DMS114 treated with DMSO at 0.1 percent for 48 hours (cell line): ENCODE measurements at regions not wholly inside any gene's neighbourhood (a gene's known extent, or its start where the extent isn't known, plus 50 kb on each side); places are given as distances from the start of the nearest gene placed in this dataset.

Experiments
- DNase-seq: peaks from one replicate; lab custom pipeline; 2025; ENCODE audit not compliant: unreplicated experiment; lab: John Stamatoyannopoulos, UW

- no peak for DNase-seq
Measured at GRCh38 chr9:81268048-81268447, 421.3 kb downstream of the TLE1 start.

GRCh38 chr9:81266674-81267073 lies 422.7 kb downstream of the TLE1 start:
- no peak for DNase-seq

- no peak for DNase-seq
Measured at GRCh38 chr9:81266086-81266485, 423.3 kb downstream of the TLE1 start.

GRCh38 chr9:81264516-81264915 lies 424.8 kb downstream of the TLE1 start:
- DNase-seq: no peak

GRCh38 chr9:81259896-81260295 lies 429.5 kb downstream of the TLE1 start:
- DNase-seq: no peak

DNA sequence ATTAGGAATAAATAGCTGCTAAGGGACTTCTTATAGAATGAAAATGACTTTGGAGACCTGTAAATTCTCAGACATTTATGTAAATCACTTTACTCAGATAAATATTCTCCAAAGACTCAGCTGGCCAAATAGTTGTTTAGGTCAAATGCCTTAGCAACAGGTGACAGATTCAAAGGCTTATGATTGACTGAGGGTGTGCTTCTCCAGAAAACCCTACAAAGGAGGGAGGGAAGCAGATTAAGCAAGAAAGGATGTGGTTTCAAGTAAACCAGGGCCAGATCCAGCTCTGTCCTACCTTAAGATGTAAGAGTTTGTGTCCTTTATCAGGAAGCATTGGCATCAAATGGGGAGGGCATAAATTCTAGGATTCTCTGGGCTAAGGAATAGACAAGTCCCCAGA lies 433.0 kb downstream of the TLE1 start:
- no peak for DNase-seq

- no peak for DNase-seq
Measured at GRCh38 chr9:81250606-81251005, 438.7 kb downstream of the TLE1 start.

DNA sequence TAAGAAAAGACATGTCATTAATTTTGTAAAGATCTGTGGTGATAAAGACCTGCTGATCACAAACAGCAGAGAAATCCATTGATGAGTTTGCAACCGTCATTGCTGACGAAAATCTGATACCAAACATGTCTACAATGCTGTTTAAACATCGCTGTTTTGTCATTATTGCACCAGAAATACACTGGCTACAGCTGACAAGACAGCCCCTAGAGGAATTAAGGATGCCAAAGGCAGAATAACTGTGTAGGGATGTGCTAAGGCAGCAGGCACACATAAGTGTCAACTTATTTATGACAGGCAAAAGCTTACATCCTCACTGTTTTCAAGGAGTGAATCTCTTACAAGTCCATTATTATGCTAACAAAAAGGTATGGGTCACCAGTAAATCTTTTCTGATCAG lies 439.3 kb downstream of the TLE1 start:
- DNase-seq: no peak

DNA sequence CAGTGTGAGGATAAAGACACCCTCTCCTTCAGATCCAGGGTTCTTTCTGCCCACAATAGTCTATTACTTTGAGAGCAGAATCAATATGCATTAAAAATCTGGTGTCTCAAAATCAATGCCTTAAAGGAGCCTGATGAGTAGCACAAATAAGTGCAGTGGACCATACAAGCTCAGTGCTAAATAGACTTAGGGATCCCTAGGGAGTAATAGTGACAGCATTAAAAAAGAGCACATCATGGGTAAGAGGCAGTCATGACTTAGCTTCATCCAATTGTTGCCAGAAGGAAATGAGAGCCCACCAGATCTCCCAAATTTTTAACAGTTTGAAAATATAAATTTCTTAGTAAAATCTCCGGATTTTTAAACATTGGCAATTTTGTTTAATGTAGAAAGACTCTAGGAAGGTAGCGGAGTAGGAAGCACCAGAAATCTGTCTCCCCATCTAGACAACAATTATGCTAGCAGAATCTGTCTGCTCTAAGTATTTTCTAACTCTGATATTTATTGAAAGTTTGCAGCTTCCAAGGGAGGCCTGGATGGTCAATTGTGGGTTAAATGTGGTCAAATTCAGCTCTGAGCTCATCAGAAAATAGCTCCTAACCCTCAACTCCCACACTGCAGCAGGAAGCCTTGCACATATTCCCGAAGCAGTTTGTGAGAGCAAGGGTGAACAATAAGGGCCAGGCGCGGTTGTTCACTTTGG lies 443.9 kb downstream of the TLE1 start:
- no peak for DNase-seq

DNA sequence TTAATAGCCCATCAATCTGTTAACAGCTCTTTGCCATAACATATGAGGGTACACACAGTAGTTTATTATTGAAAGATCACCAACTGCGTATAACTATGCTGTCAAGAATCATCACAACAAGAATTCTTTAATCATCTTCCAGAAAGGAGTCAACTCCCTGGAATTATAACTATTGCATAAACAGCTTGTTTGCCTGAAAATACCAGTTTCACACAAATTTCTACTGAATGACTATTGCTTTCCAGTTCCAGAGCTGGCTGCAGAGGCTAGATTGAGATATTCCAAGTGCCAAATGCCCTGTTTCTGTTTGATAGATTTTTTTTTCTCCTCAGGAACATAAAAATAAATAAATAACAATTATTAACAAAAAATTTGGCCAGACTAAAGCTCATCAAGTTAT lies 444.7 kb downstream of the TLE1 start:
- no peak for DNase-seq

DNA sequence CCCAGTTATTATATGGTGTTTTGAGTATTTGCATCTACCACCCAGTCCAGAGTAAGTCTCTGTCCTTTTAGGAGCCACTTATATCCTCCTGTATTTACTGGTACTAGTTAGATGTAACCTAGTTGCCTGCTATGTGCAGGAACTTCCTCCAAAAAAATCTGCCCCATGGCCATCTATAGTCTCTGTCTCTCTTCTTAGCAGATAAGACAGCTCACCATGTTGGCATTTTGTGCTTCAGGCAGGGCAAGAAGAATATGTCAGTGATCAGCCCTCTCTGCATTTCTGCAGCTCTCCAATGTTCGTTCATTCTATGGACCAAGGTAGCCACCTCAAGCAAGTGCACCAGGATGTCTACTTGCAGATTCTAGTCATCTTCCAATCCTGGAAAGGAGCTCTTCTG lies 446.5 kb downstream of the TLE1 start:
- DNase-seq: no peak

DNA sequence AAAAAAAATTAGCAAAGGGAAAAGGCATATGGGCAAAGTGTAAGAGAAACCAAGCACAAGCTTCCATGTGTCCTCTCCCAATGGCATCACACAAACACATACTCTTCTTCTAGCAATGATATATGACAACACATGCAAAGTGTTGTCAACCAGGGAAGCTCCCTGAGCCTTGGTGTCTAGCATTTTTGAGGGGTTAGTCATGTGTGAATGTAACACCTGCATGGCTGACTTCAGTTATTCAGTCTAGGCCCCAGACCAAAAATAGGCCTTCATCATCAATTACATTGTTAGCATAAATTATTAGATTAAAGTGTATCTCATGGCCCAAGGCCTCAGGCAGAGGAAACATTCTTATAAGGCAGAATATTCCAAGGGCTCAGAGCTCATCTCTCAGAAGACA lies 450.0 kb downstream of the TLE1 start:
- DNase-seq: no peak

- DNase-seq: no peak
Measured at GRCh38 chr9:81237565-81238231, 451.6 kb downstream of the TLE1 start.

- no peak for DNase-seq
Measured at GRCh38 chr9:81234924-81235610, 454.3 kb downstream of the TLE1 start.

DNA sequence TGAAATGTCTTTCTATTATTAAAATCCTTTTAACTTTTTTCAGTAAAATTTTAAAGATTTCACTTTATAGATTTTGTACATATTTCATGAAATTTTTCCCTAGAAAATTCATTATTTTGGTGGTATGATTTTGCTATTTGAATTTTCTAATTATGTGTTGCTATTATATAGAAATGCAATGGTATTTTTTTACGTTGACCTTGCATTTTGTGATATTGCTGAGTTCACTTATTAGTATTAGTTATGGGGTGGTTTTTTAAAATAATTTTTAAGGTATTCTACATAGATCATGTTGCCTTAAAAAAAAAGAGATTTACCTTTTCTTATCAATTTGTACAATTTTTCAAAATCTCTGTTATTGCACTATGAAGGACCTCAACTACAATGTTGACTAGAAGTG lies 458.3 kb downstream of the TLE1 start:
- no peak for DNase-seq

DNA sequence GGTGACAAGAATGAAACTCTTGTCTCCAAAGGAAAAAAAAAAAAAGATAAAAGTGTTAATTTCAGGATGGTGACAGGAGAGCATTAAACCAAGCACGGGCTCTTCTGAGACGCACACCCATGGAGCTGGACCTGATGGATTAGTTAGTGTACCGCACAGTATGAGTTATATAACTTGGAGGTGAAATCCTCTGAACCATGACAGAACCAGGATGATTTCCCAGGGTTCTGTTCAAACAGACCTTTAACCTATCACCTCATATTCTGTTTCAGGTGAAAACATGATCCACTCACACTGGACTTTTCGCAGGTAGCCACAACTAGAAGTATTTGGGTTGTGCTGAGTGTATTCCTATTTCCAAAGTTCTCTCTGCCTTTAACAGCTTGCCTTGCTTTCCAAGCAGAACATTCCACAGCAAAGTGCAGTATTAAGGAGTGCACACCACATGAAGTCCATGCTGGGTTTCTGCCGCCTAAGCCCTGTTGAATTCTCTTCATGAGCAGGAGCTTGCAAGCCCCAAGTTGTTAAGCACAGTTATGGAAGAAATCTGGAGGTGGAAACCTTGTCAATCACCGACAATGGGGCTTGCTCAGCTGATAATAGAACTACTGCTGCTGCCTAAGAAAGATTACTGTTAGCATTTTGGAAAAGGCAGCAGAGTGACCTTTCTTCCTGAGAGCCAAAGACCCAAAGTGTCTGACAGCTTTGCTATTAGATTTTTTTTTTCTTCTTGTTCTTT lies 461.7 kb downstream of the TLE1 start:
- no peak for DNase-seq

- DNase-seq: no peak
Measured at GRCh38 chr9:81225596-81225995, 463.8 kb downstream of the TLE1 start.

DNA sequence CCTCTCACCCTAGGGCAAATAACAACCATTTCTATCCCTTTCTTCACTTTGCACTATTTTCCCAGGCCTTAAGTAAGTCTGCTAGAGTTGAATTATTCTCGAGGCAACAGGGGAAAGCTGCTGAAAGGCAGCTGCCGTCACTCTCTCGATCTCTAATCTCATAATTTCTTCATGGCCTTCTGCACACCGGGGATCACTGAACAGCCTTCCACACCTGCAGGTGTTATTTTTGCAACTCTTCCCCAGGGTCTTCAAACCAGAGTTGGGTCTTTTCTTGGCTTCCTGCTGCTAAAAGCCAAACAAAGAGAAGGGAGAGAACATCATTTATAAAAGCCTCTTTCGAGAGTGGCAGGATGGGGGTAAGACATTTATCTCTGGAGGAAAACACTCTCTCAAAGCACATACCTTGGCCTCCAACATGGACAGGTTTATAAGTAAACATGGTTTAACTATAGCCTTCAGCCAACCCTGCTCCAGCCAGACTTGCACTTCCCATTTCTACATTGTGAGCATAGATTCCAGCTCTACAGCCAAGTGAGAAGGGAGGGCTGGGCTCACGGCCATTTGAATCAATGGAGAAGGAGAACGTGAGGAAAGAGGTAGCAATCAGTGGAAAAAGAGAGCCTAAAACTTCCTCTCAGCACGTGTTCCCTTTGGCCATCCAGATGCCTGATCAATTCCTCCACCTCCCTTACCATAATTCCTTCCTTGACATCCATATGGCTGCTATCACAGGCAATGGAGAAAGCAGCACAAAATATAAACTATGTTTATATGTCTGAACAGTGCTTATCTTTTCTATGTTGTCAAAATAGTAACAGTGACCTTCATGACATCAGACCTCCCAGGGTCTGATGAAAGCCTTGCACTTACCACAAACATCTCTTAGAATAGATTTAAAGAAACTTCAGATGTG lies 464.9 kb downstream of the TLE1 start:
- no peak for DNase-seq

DNA sequence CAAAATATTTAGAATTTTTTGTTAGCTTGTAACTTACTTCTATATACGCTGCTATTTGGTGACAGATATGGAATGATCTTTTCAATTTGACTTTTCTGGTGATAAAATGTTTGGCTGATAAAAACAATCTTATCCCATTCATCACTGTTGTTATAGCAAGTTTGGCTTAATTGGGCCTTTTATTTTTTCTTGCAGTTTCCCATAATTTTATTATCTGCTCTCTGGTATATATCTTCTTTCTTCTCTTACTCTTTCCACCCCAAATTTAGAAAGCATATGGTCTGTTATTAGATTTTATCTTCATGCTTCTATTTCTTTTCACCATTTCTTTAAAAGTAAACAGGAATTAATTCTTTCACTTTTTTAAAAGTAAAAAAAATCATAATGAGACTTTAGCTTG lies 474.4 kb downstream of the TLE1 start:
- no peak for DNase-seq

DNA sequence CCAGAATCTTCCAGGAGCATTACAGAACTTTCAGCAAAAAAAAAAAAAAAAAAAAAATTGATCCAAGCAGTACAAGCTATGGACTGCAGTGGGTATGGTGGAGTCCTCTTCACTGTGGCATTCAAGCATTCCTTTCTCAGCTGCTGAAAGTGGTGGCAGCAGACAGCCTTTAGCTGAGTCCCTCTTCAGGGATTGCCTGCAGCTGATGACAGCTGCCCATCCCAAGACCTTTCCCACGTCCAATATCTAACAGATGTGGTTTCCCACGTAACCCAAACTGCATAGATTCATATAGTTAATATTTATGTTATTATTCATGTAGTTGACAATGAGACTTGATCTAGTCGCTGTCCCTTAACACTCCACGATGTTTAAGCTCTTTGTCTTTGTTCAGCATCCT lies 475.9 kb downstream of the TLE1 start:
- no peak for DNase-seq

DNA sequence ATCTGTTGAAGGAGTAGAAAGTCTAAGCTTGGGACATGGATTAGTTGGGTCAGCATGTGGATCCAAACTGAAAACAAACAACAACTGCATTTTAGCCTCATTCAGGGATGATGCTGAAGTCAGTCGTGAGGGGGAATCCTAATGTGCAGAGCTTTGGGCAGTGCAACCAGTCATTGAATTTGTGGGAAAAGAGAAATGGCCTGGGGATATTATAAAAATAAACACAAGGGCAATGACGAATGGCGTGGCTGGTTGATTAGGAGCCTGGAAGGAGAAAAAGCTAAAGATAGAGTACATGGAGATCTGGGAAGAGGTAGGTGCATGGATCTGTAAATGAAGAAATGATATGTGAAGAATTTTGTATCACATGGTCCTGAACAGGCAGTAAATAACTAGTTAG lies 477.6 kb downstream of the TLE1 start:
- no peak for DNase-seq
